H1 (cell line): ENCODE measurements at regions not wholly inside any gene's neighbourhood (a gene's known extent, or its start where the extent isn't known, plus 50 kb on each side); places are given as distances from the start of the nearest gene placed in this dataset.

Experiments used
- CHD7 ChIP-seq: fragments of 300-600 bp; sonication (generic); IDR thresholded peaks from 2 replicates; pipeline ENCODE4 v1.7.1; 2012; ENCODE audit warnings: low read length, moderate library complexity, mild to moderate bottlenecking, inconsistent platforms; ENCODE audit not compliant: insufficient replicate concordance
- NANOG ChIP-seq: IDR thresholded peaks from 2 replicates; pipeline ENCODE4 v1.6.1; 2011; ENCODE audit warnings: low read length, low read depth, mild to moderate bottlenecking, inconsistent platforms; ENCODE audit not compliant: insufficient read depth, poor library complexity, severe bottlenecking
- RNF2 ChIP-seq: fragments of 200-900, 300-1000 bp; sonication (generic); IDR thresholded peaks from 2 replicates; pipeline ENCODE4 v1.7.1; 2016; ENCODE audit warnings: borderline replicate concordance, low read depth, mild to moderate bottlenecking, antibody characterized with exemption, low read length; ENCODE audit not compliant: poor library complexity, severe bottlenecking; ENCODE audit errors: missing control alignments

GRCh38 chr2:157024129-157024528, 233.4 kb upstream of the GALNT5 start (continued):
- TF ChIP-seq CHD7 (no peak), RNF2 (no peak), NANOG (no peak)
